Ascending aorta (tissue), 2 donors: ENCODE measurements at regions not wholly inside any gene's neighbourhood (a gene's known extent, or its start where the extent isn't known, plus 50 kb on each side); places are given as distances from the start of the nearest gene placed in this dataset.

Source experiments
- DNase-seq, 2 donors: peaks; one replicate each; pipeline ENCODE4 v3.0.0-alpha.2; 2019; ENCODE audit warnings: low spot score in 2 of 2
- H3K27ac ChIP-seq, 2 donors: fragments of 200-600 bp; sonication (generic); one replicate each; pipeline ENCODE4 v1.5.1; 2016 to 2017; ENCODE audit warnings: mild to moderate bottlenecking in 1 of 2
- H3K27me3 ChIP-seq: fragments of 200-600 bp; sonication (generic); one replicate; pipeline ENCODE4 v1.5.1; 2017
- H3K36me3 ChIP-seq, 2 donors: fragments of 200-600 bp; sonication (generic); one replicate each; pipeline ENCODE4 v1.5.1; 2016
- H3K4me1 ChIP-seq, 2 donors: fragments of 200-600 bp; sonication (generic); one replicate each; pipeline ENCODE4 v1.5.1; 2016 to 2017; ENCODE audit warnings: mild to moderate bottlenecking in 1 of 2
- H3K4me3 ChIP-seq, 2 donors: fragments of 200-600 bp; sonication (generic); one replicate each; pipeline ENCODE4 v1.5.1; 2016 to 2017; ENCODE audit warnings: mild to moderate bottlenecking in 1 of 2
- H3K9me3 ChIP-seq, 2 donors: fragments of 200-600 bp; sonication (generic); one replicate each; pipeline ENCODE4 v1.5.1; 2016
- intact Hi-C: fragments of 100-400 bp; cut with DNase I; formaldehyde crosslinking; loops from one replicate; pipeline ENCODE4 v1.15.1; 2023
- TF ChIP-seq, protein P1 (sequence below), 3 experiments: fragments of 200-600 bp in 2 of 3; fragments of 450-650 bp in 1 of 3; sonication (generic) in 2 of 3; IDR thresholded peaks; one replicate each; pipeline ENCODE4 v1.5.1; 2016 to 2019; ENCODE audit warnings: antibody characterized with exemption in 3 of 3, mild to moderate bottlenecking in 1 of 3, moderate library complexity in 1 of 3

DNA sequence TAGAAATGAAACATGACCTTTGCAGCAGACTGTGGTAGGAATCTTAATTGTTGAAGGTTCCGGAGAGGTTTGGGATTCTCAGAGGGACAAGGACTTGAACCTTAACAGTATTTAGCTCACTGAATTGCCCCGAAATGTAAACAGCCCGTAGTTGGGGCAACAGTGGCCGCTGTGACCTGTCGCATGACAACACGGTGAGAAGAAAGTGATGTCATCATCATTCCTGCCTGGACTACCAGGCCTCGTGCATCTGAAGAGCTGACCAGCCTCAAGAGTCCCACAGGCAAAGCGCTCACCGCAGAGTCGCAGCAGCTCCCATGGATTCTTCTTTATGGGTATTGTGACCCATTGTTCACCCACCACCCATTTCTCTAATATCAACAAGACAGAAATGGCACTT lies 250.6 kb downstream of the KLF6 start:
- peak in 1 of 2 donors; percentile 58 for DNase-seq
- TF ChIP-seq, protein P1, sequence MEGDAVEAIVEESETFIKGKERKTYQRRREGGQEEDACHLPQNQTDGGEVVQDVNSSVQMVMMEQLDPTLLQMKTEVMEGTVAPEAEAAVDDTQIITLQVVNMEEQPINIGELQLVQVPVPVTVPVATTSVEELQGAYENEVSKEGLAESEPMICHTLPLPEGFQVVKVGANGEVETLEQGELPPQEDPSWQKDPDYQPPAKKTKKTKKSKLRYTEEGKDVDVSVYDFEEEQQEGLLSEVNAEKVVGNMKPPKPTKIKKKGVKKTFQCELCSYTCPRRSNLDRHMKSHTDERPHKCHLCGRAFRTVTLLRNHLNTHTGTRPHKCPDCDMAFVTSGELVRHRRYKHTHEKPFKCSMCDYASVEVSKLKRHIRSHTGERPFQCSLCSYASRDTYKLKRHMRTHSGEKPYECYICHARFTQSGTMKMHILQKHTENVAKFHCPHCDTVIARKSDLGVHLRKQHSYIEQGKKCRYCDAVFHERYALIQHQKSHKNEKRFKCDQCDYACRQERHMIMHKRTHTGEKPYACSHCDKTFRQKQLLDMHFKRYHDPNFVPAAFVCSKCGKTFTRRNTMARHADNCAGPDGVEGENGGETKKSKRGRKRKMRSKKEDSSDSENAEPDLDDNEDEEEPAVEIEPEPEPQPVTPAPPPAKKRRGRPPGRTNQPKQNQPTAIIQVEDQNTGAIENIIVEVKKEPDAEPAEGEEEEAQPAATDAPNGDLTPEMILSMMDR (IDR thresholded peaks at IDR 0.05), result no peak
- no peak overlapping the region for H3K4me3 ChIP-seq

DNA sequence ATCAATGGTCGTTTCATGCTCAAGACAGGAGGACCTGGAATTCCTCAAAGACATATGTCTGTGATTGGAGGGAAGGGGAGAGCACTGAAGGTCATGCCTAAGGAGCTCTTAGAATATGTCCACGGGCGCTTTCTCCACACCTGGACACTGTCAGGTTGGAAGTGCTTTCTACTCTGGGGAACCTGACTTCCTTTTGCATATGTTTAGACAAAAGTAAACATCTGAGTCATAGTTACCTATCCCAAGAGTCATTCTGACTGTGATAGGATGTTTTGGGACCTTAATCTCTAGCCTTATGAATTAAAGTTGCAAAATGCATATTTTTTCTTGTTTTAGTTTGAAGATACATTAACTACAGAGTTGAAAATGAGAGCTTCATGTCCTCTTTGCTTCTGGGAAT lies 251.7 kb downstream of the KLF6 start:
- no peaks in the 10 kb centered on the region for H3K36me3 ChIP-seq
- intact Hi-C loops, result no loop called here
- no peak overlapping the region for H3K27ac ChIP-seq
- TF ChIP-seq, protein P1 (IDR thresholded peaks at IDR 0.05), result no peak
- no peaks in the 10 kb centered on the region for H3K9me3 ChIP-seq
- H3K27me3 ChIP-seq, result no peaks in the 10 kb centered on the region
- peaks cover 0 to 9% of the 10 kb centered on the region in 2 donors for H3K4me1 ChIP-seq
- DNase-seq, result no peak
- no peak overlapping the region for H3K4me3 ChIP-seq

More for the DNA sequence above, 250.6 kb downstream of the KLF6 start:
- intact Hi-C loops, result no loop called here
- peaks cover 0 to 10% of the 10 kb centered on the region in 2 donors for H3K4me1 ChIP-seq
- no peaks in the 10 kb centered on the region for H3K36me3 ChIP-seq
- H3K27ac ChIP-seq, result no peak overlapping the region
- no peaks in the 10 kb centered on the region for H3K27me3 ChIP-seq
- no peaks in the 10 kb centered on the region for H3K9me3 ChIP-seq

DNA sequence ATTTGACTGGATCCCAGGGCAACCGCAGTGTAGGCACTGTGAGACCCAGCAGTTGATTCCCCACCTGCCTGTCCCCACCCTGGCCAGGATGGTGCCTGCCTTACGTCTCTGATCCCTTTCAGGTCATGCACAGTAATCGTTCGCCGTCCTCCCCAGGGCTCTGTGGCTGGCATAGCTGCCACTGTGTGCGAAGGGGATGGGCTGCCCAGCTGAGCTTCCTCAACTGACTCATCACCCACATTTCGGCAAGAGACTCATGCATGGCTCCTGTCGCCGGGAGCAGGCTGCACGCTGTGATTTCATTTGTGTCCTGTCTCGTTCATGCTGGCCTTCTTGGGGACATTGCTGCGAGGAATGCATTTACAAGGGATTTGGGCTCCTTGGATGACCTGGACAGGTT lies 252.4 kb downstream of the KLF6 start:
- H3K4me1 ChIP-seq, result peaks cover 0 to 13% of the 10 kb centered on the region in 2 donors
- no peak overlapping the region for H3K27ac ChIP-seq
- no peaks in the 10 kb centered on the region for H3K36me3 ChIP-seq
- DNase-seq, result no peak
- intact Hi-C loops, result no loop called here
- TF ChIP-seq, protein P1 (IDR thresholded peaks at IDR 0.05), result no peak
- no peaks in the 10 kb centered on the region for H3K9me3 ChIP-seq
- H3K27me3 ChIP-seq, result no peaks in the 10 kb centered on the region
- H3K4me3 ChIP-seq, result no peak overlapping the region

DNA sequence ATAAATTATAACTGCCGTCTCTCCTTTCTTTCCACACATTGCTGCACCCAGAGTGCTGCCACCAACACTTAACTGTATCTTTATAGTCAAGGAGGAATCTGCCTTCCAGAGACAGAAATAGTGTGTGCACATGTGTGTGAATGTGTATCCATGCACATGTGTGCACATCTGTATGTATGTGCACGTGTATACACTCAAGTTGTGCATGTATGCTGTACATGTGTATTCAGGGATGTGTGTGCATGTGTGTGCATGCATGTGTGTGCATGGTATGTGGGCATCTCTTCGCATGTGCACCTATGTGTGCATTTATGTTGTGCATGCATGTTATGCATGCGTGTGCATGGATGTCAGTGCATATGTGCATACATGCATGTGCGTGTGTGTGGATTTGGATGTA lies 253.3 kb downstream of the KLF6 start:
- Histone ChIP-seq H3K27ac (no peak overlapping the region), H3K36me3 (no peaks in the 10 kb centered on the region), H3K9me3 (peaks cover 0 to under 1% of the 10 kb centered on the region in 2 donors), H3K4me1 (peaks cover 0 to 18% of the 10 kb centered on the region in 2 donors), H3K27me3 (no peaks in the 10 kb centered on the region), H3K4me3 (no peak overlapping the region)
- no peak for DNase-seq
- intact Hi-C loops, result no loop called here
- TF ChIP-seq, protein P1 (IDR thresholded peaks at IDR 0.05), result no peak

DNA sequence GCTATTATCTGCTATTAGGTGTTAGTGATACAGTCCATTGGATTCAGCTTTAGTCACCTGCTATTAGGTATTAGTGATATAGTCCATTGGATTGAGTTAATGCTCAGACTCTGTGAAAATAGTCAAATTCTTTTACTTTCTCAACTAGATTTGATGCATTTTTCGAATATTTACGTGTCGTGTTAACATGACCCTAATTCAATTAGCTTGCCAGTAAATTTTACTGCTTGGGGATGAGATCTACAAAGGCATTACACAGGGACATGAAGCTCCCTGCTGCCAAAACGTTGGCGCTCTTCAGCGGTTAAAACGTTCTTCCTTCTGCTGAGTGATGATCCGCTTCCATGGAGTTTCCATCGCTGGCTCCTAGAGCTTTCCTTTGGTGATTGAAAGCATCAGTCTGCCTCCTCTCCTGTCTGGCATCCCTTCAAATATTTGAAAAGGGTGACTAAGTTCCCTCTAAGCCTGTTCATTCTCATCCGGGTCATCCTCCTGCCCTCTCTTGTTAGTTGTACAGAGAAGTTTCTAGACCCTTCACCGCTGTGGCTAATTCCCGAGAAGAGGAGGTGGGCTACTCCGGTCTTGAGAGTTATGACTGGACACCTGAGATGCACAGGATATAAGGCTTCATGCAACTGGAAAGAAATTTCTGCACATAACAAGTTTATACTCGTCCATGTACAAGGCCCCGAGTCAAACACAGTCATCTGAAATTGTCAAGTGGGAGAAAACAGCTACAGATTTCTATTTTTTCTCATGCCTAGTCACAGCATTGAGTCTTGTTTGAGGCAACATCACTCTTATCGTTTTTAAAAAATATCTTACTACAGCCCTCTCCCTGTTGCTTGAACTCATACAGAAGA lies 254.0 kb downstream of the KLF6 start:
- TF ChIP-seq, protein P1 (IDR thresholded peaks at IDR 0.05), result no peak
- no peak overlapping the region for H3K27ac ChIP-seq
- no peak for DNase-seq
- intact Hi-C loops, result no loop called here
- no peaks in the 10 kb centered on the region for H3K36me3 ChIP-seq
- H3K4me1 ChIP-seq, result peaks cover 0 to 21% of the 10 kb centered on the region in 2 donors
- no peak overlapping the region for H3K4me3 ChIP-seq
- H3K9me3 ChIP-seq, result peaks cover 0 to 7% of the 10 kb centered on the region in 2 donors
- no peaks in the 10 kb centered on the region for H3K27me3 ChIP-seq
